Liver (tissue), 7 donors: ENCODE measurements at regions not wholly inside any gene's neighbourhood (a gene's known extent, or its start where the extent isn't known, plus 50 kb on each side); places are given as distances from the start of the nearest gene placed in this dataset.

Experiments
- DNase-seq: peaks from one replicate; pipeline ENCODE4 v3.0.0-alpha.2; 2017; ENCODE audit warnings: low spot score
- H3K27ac ChIP-seq, 2 donors: one replicate each; pipeline ENCODE4 v1.7.0; 2013; ENCODE audit warnings: inconsistent platforms in 2 of 2, low read length in 2 of 2, control low read depth in 1 of 2, low read depth in 1 of 2, mild to moderate bottlenecking in 1 of 2
- H3K27me3 ChIP-seq, 4 donors: one replicate each; pipeline versions ENCODE4 v1.6.1 to v1.7.0; 2013; ENCODE audit warnings: low read length in 3 of 4, inconsistent platforms in 1 of 4, mild to moderate bottlenecking in 1 of 4, moderate library complexity in 1 of 4; ENCODE audit not compliant: control insufficient read depth in 4 of 4, insufficient read depth in 4 of 4
- H3K36me3 ChIP-seq, 4 donors: one replicate each; pipeline versions ENCODE4 v1.6.1 to v1.7.0; 2013; ENCODE audit warnings: low read length in 3 of 4, mild to moderate bottlenecking in 3 of 4, low read depth in 1 of 4, moderate library complexity in 1 of 4; ENCODE audit not compliant: control insufficient read depth in 4 of 4, insufficient read depth in 3 of 4
- H3K4me1 ChIP-seq, 4 donors: one replicate each; pipeline versions ENCODE4 v1.6.1 to v1.7.0; 2013; ENCODE audit warnings: low read length in 3 of 4, mild to moderate bottlenecking in 3 of 4, moderate library complexity in 1 of 4; ENCODE audit not compliant: control insufficient read depth in 4 of 4, insufficient read depth in 4 of 4
- H3K4me3 ChIP-seq, 3 donors: one replicate each; pipeline versions ENCODE4 v1.6.1 to v1.7.0; 2013; ENCODE audit warnings: low read length in 3 of 3, control low read depth in 1 of 3, low read depth in 1 of 3, mild to moderate bottlenecking in 1 of 3
- H3K9ac ChIP-seq, 2 donors: one replicate each; pipeline ENCODE4 v1.7.0; 2013; ENCODE audit warnings: low read length in 2 of 2, mild to moderate bottlenecking in 2 of 2, moderate library complexity in 2 of 2, control low read depth in 1 of 2, low read depth in 1 of 2
- H3K9me3 ChIP-seq, 4 donors: one replicate each; pipeline versions ENCODE4 v1.6.1 to v1.7.0; 2013; ENCODE audit warnings: low read length in 3 of 4; ENCODE audit not compliant: control insufficient read depth in 4 of 4
- EGR1 ChIP-seq, 2 donors: IDR thresholded peaks; 2 replicates each; pipeline ENCODE4 v1.6.1; 2016 to 2018; ENCODE audit warnings: antibody characterized with exemption in 2 of 2, low read depth in 2 of 2
- FOXA1 ChIP-seq: IDR thresholded peaks from 2 replicates; pipeline ENCODE4 v1.6.1; 2016; ENCODE audit warnings: antibody characterized with exemption
- FOXA2 ChIP-seq: IDR thresholded peaks from 2 replicates; pipeline ENCODE4 v1.6.1; 2016; ENCODE audit warnings: antibody characterized with exemption
- GABPA ChIP-seq, 2 donors: IDR thresholded peaks in 1 of 2; conservative IDR thresholded peaks in 1 of 2; 2 replicates each; pipeline ENCODE4 v1.6.1; 2016; ENCODE audit warnings: antibody characterized with exemption in 2 of 2, mild to moderate bottlenecking in 1 of 2, moderate library complexity in 1 of 2
- HNF4A ChIP-seq, 2 donors: conservative IDR thresholded peaks; 2 replicates each; pipeline ENCODE4 v1.6.1; 2016; ENCODE audit warnings: antibody characterized with exemption in 2 of 2, mild to moderate bottlenecking in 2 of 2
- NR2F2 ChIP-seq: IDR thresholded peaks from 2 replicates; pipeline ENCODE4 v1.6.1; 2016; ENCODE audit warnings: antibody characterized with exemption
- RAD21 ChIP-seq, 2 donors: IDR thresholded peaks; 2 replicates each; pipeline ENCODE4 v1.6.1; 2016; ENCODE audit warnings: antibody characterized with exemption in 2 of 2, mild to moderate bottlenecking in 2 of 2
- RXRA ChIP-seq, 2 donors: IDR thresholded peaks; 2 replicates each; pipeline ENCODE4 v1.6.1; 2017 to 2018; ENCODE audit warnings: antibody characterized with exemption in 2 of 2, mild to moderate bottlenecking in 1 of 2
- YY1 ChIP-seq: IDR thresholded peaks from 2 replicates; pipeline ENCODE4 v1.6.1; 2016; ENCODE audit warnings: antibody characterized with exemption, mild to moderate bottlenecking
- WGBS: extraction: QIAGEN DNeasy Blood & Tissue Kit; methylation state at CpG from one replicate; pipeline ENCODE4 v1.1.7; 2013; 5-methylcytosine and 5-hydroxymethylcytosine counted together
- TF ChIP-seq, protein P1 (sequence below): IDR thresholded peaks from 2 replicates; pipeline ENCODE4 v1.6.1; 2016; ENCODE audit warnings: antibody characterized with exemption
- TF ChIP-seq, protein P2 (sequence below): IDR thresholded peaks from 2 replicates; pipeline ENCODE4 v1.6.1; 2016; ENCODE audit warnings: antibody characterized with exemption
- TF ChIP-seq, protein P3 (sequence below): IDR thresholded peaks from 2 replicates; pipeline ENCODE4 v1.6.1; 2016; ENCODE audit warnings: antibody characterized with exemption, mild to moderate bottlenecking
- TF ChIP-seq, protein P4 (sequence below): IDR thresholded peaks from 2 replicates; pipeline ENCODE4 v1.6.1; 2016; ENCODE audit warnings: antibody characterized with exemption
- donor health status: healthy.
- donor health status: healthy.
- donor health status: healthy.
- donor health status: healthy.

DNA sequence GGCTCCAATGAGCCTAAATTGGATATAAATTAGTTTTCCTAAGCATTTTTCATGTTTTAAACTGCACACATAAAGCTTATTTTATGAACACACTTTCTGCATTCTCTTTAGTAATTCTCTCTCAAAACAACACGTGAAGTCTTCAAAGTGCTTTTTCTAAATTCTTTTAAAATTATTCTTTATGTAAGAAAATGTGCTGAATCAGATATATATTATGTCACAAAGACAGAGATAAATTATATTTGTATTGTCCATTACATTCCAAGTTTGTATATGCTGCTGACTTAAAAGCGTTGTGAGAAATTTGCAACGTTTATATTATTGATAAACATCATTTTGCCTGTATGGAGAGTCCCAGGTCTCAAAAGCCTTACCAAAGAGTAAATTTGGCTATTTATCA, 465.2 kb downstream of the BCAT1 start:
- no peak overlapping the region for H3K9ac ChIP-seq
- TF ChIP-seq YY1 (no peak), HNF4A (conservative IDR thresholded peaks at IDR 0.05) (no peak), RAD21 (IDR thresholded peaks at IDR 0.05) (no peak), GABPA (IDR thresholded peaks at IDR 0.05 in 1 of 2, conservative IDR thresholded peaks at IDR 0.05 in 1 of 2) (no peak)
- TF ChIP-seq, protein P1, sequence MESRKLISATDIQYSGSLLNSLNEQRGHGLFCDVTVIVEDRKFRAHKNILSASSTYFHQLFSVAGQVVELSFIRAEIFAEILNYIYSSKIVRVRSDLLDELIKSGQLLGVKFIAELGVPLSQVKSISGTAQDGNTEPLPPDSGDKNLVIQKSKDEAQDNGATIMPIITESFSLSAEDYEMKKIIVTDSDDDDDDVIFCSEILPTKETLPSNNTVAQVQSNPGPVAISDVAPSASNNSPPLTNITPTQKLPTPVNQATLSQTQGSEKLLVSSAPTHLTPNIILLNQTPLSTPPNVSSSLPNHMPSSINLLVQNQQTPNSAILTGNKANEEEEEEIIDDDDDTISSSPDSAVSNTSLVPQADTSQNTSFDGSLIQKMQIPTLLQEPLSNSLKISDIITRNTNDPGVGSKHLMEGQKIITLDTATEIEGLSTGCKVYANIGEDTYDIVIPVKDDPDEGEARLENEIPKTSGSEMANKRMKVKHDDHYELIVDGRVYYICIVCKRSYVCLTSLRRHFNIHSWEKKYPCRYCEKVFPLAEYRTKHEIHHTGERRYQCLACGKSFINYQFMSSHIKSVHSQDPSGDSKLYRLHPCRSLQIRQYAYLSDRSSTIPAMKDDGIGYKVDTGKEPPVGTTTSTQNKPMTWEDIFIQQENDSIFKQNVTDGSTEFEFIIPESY: no peak
- H3K4me1 ChIP-seq: peaks cover 0 to 3% (median 1%) of the 10 kb centered on the region in 4 donors
- H3K9me3 ChIP-seq: no peaks in the 10 kb centered on the region
- H3K36me3 ChIP-seq: no peaks in the 10 kb centered on the region
- H3K27ac ChIP-seq: no peak overlapping the region
- no peak for DNase-seq
- no peak overlapping the region for H3K4me3 ChIP-seq
- 91% methylated on average over 3 of the region's 3 CpGs for WGBS
- H3K27me3 ChIP-seq: no peaks in the 10 kb centered on the region

DNA sequence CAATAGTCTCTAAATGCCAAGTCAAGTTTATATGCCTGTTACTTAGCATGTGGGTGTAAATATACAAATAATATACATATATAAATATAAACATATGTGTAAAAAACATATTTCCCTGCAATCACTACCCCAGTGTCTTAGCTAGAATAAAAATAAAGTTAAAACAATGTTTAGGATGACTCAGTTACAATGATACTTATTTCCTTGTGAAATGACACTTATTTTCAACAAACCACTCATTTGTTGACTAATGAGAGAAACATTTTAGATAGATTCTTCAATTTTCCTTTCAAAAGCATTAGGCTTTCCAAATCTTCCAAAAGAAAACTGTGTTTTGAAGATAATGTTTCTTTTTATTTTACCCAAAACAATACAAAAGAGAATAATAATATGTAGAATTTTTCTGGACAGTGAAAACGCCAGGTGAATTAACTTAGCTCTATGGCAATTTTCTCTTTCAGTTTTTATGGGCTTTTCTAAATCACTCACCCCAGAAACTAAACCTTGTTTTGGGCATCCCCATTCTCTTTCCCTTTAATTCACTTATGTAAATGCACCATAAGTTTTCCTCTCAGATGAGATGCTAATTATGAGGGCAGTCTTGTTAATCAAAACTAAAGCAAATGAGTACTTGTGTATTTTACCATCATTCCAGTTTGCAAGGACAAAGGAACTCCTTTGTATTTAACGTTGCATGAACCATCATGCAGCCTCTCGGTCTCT, 465.9 kb downstream of the BCAT1 start:
- TF ChIP-seq FOXA2: no peak
- no peak for TF ChIP-seq NR2F2
- TF ChIP-seq RAD21 (IDR thresholded peaks at IDR 0.05): no peak
- TF ChIP-seq, protein P2, sequence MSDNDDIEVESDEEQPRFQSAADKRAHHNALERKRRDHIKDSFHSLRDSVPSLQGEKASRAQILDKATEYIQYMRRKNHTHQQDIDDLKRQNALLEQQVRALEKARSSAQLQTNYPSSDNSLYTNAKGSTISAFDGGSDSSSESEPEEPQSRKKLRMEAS: no peak
- no peak for TF ChIP-seq FOXA1
- TF ChIP-seq EGR1 (IDR thresholded peaks at IDR 0.05; ENCODE audit: low read depth in 2 of 2): no peak
- no peak for TF ChIP-seq RXRA (IDR thresholded peaks at IDR 0.05)
- TF ChIP-seq, protein P3, sequence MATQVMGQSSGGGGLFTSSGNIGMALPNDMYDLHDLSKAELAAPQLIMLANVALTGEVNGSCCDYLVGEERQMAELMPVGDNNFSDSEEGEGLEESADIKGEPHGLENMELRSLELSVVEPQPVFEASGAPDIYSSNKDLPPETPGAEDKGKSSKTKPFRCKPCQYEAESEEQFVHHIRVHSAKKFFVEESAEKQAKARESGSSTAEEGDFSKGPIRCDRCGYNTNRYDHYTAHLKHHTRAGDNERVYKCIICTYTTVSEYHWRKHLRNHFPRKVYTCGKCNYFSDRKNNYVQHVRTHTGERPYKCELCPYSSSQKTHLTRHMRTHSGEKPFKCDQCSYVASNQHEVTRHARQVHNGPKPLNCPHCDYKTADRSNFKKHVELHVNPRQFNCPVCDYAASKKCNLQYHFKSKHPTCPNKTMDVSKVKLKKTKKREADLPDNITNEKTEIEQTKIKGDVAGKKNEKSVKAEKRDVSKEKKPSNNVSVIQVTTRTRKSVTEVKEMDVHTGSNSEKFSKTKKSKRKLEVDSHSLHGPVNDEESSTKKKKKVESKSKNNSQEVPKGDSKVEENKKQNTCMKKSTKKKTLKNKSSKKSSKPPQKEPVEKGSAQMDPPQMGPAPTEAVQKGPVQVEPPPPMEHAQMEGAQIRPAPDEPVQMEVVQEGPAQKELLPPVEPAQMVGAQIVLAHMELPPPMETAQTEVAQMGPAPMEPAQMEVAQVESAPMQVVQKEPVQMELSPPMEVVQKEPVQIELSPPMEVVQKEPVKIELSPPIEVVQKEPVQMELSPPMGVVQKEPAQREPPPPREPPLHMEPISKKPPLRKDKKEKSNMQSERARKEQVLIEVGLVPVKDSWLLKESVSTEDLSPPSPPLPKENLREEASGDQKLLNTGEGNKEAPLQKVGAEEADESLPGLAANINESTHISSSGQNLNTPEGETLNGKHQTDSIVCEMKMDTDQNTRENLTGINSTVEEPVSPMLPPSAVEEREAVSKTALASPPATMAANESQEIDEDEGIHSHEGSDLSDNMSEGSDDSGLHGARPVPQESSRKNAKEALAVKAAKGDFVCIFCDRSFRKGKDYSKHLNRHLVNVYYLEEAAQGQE: no peak
- TF ChIP-seq, protein P4, sequence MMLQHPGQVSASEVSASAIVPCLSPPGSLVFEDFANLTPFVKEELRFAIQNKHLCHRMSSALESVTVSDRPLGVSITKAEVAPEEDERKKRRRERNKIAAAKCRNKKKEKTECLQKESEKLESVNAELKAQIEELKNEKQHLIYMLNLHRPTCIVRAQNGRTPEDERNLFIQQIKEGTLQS: no peak
- no peaks in the 10 kb centered on the region for H3K36me3 ChIP-seq
- no peaks in the 10 kb centered on the region for H3K27me3 ChIP-seq
- 85% methylated on average over 3 of the region's 3 CpGs for WGBS
- no peaks in the 10 kb centered on the region for H3K9me3 ChIP-seq
- DNase-seq: no peak
- no peak overlapping the region for H3K9ac ChIP-seq
- H3K4me1 ChIP-seq: no peaks in the 10 kb centered on the region
- H3K4me3 ChIP-seq: no peak overlapping the region
- H3K27ac ChIP-seq: no peak overlapping the region
